Activated naive CD8-positive, alpha-beta T cell (primary cell): ENCODE measurements at regions not wholly inside any gene's neighbourhood (a gene's known extent, or its start where the extent isn't known, plus 50 kb on each side); places are given as distances from the start of the nearest gene placed in this dataset.
A peak's percentile ranks its signal among the peaks of the same experiment; 100 is the strongest.

ENCODE experiments used
- H3K27ac Mint-ChIP-seq: one replicate; pipeline ENCODE4 v1.8.0; 2021; ENCODE audit warnings: mixed read lengths
- H3K27me3 Mint-ChIP-seq: one replicate; pipeline ENCODE4 v1.8.0; 2021; ENCODE audit warnings: mixed read lengths
- H3K36me3 Mint-ChIP-seq: one replicate; pipeline ENCODE4 v1.8.0; 2021; ENCODE audit warnings: mixed read lengths
- H3K4me1 Mint-ChIP-seq: one replicate; pipeline ENCODE4 v1.8.0; 2021; ENCODE audit warnings: low read depth, mixed read lengths
- H3K4me3 Mint-ChIP-seq: one replicate; pipeline ENCODE4 v1.8.0; 2021; ENCODE audit warnings: mild to moderate bottlenecking, mixed read lengths
- H3K9me3 Mint-ChIP-seq: one replicate; pipeline ENCODE4 v1.8.0; 2021; ENCODE audit warnings: low read depth, mixed read lengths

DNA sequence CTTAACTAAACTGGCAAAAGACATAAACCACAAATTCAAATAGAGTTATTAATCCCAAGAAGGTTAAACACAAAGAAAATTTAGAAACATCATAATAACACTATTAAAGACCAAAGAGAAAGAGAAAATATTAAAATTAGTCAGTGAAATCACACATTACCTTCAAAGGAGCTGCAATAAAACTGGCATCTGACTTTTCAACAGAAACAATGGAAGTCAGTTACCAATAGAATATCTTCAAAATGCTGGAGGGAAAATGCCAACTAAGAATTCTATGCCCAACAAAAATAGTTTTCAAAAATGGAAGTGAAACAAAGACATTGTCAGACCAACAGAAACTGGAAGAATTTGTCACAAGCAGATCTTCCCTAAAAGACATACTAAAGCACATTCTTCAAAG is 68.7 kb upstream of the RNF7 start:
- H3K4me1 Mint-ChIP-seq: no peaks in the 10 kb centered on the region
- H3K36me3 Mint-ChIP-seq: peaks cover 8% of the 10 kb centered on the region
- peaks cover 9% of the 10 kb centered on the region for H3K9me3 Mint-ChIP-seq
- no peak overlapping the region for H3K27ac Mint-ChIP-seq
- H3K27me3 Mint-ChIP-seq: peaks cover 3% of the 10 kb centered on the region
- no peak overlapping the region for H3K4me3 Mint-ChIP-seq

DNA sequence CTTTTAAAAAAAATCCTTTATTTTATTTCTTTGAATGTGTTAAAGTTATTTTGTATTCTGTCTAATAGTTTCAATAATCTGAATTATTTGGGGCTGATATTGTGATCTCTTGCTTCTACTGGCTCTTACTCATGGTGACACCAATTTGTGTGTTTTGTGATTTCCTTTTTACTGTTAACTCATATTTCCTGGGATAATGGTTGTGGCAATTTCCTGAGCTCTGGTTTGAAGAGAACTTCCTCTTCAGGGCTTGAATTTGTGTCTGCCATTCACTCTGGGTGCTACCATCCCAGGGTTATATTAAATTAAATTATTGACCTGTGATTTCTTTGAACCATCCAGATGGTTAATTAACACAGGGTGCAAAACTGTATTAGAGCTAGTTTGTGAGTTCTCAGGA is 60.4 kb upstream of the RNF7 start:
- Mint-ChIP-seq H3K9me3 (no peaks in the 10 kb centered on the region), H3K36me3 (no peaks in the 10 kb centered on the region), H3K27ac (no peak overlapping the region), H3K4me3 (no peak overlapping the region), H3K4me1 (peaks cover 12% of the 10 kb centered on the region), H3K27me3 (no peaks in the 10 kb centered on the region)

DNA sequence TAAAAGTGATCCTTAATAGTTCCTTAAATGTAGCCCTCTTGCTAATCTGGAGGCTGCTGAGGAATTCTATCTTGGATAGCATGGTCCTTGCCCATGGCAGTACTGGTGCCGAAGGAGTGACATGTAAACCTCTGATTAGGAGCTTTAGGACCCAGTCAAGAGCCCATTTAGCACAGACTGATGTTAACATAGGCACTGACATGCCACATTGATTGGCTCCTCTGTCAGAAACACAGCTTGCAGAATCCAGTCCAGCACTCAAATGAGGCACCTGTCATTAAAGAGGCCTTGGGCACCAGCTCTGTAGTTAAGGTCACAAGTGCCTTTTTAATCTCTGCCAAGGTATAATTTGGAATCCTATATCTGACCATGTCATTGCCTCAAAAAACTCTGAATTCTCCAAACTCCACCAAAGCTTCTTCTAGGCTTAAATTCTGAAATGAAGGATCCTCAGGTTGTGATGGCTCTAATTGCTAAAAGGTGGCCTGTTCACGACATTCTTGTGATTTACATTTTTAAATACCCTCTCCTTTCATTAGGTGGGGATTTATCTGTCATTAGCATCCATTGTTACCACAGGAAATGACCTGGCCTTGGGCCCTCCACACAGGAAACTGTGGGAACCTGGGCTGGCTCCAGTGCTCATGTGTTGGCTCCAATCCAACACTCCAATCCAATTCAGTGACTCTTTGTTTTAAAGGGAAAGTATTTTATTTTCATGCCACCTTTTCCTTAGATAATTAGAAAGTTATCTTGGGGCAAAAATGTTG is 57.3 kb upstream of the RNF7 start:
- no peaks in the 10 kb centered on the region for H3K27me3 Mint-ChIP-seq
- H3K4me1 Mint-ChIP-seq: peaks cover 12% of the 10 kb centered on the region
- H3K36me3 Mint-ChIP-seq: no peaks in the 10 kb centered on the region
- no peak overlapping the region for H3K4me3 Mint-ChIP-seq
- no peak overlapping the region for H3K27ac Mint-ChIP-seq
- H3K9me3 Mint-ChIP-seq: no peaks in the 10 kb centered on the region

DNA sequence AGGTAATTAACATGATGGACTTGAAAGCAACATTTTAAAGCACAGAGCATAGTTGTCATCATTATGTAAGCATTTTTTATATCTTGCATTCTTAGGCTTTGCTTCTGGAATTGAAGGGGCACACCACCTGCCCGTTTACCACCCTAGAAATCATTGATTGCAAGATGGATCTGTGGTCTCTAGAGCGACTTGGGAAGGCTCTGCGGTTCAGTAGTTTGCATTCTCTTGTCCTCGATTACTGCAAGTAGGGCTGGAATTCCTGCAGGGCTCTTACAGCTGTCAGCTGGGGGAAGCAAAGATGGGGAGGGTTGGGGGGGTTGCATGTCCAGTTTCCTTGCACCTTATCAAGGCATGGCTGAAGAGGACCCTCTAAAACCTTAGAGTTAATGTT is 56.7 kb upstream of the RNF7 start:
- H3K27ac Mint-ChIP-seq: no peak overlapping the region
- H3K36me3 Mint-ChIP-seq: no peaks in the 10 kb centered on the region
- H3K27me3 Mint-ChIP-seq: no peaks in the 10 kb centered on the region
- H3K4me1 Mint-ChIP-seq: peaks cover 17% of the 10 kb centered on the region
- H3K9me3 Mint-ChIP-seq: no peaks in the 10 kb centered on the region
- H3K4me3 Mint-ChIP-seq: no peak overlapping the region

DNA sequence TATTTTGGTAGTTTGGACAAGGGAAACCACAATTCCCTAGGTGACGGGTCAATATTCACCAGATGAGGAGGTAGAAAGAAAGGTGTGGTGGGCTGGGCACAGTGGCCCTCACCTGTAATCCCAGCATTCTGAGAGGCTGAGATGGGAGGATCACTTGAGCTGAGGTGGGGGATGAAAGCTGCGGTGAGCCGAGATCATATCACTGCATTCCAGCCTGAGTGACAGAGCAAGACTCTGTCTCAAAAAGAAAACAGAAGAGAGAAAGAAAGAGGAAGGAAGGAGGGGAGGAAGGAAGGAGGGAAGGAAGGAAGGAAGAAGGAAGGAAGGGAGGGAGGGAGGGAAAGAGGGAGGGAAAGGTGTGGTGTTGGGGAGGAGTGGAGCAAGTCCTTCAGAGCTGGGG is 56.1 kb upstream of the RNF7 start:
- no peak overlapping the region for H3K27ac Mint-ChIP-seq
- no peaks in the 10 kb centered on the region for H3K9me3 Mint-ChIP-seq
- no peaks in the 10 kb centered on the region for H3K27me3 Mint-ChIP-seq
- H3K36me3 Mint-ChIP-seq: no peaks in the 10 kb centered on the region
- no peak overlapping the region for H3K4me3 Mint-ChIP-seq
- H3K4me1 Mint-ChIP-seq: peaks cover 23% of the 10 kb centered on the region

DNA sequence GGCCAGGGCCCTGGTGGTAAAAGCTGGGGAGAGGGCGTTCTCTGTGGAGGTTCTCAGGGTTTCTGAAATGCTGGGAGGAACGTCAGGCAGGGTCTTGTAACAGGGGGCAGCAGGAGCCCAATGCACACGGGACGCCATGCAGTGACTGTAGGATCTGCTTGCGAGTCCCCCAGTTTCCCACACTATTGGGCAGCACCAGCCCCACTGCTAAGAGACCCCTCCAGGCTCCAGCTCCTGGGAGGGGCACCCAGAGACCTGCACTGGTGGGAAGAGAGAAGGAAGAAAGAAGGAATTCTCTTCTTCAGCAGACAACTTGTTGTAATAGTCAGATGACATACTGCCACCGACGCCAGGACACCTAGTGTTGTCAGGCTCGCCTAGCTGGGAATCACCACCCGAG is 55.2 kb upstream of the RNF7 start:
- peaks cover 25% of the 10 kb centered on the region for H3K4me1 Mint-ChIP-seq
- no peak overlapping the region for H3K27ac Mint-ChIP-seq

DNA sequence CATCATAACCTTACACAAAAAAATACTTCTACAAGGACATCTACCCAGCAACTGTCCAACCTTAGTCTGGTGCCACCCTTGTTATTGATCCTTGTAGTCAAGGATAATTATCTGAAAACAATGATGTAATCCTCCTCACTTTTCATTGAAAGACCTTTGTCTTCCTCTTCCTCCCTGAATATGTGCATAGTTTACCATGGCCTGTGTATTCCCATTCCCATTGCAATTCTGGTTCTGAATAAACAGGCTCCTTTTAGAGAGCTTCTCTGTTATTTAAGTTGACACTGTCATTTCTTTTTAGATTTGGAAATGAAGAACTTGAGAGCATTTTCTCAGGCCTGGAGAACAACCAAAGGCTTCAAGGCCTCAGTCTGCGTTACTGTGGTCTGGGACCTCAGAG is 53.3 kb upstream of the RNF7 start:
- H3K36me3 Mint-ChIP-seq: no peaks in the 10 kb centered on the region
- H3K27ac Mint-ChIP-seq: no peak overlapping the region
- H3K27me3 Mint-ChIP-seq: no peaks in the 10 kb centered on the region
- H3K4me1 Mint-ChIP-seq: peaks cover 25% of the 10 kb centered on the region
- H3K4me3 Mint-ChIP-seq: no peak overlapping the region
- H3K9me3 Mint-ChIP-seq: no peaks in the 10 kb centered on the region

More for the DNA sequence above, 55.2 kb upstream of the RNF7 start:
- Mint-ChIP-seq H3K4me3 (no peak overlapping the region), H3K36me3 (no peaks in the 10 kb centered on the region), H3K27me3 (no peaks in the 10 kb centered on the region), H3K9me3 (no peaks in the 10 kb centered on the region)

DNA sequence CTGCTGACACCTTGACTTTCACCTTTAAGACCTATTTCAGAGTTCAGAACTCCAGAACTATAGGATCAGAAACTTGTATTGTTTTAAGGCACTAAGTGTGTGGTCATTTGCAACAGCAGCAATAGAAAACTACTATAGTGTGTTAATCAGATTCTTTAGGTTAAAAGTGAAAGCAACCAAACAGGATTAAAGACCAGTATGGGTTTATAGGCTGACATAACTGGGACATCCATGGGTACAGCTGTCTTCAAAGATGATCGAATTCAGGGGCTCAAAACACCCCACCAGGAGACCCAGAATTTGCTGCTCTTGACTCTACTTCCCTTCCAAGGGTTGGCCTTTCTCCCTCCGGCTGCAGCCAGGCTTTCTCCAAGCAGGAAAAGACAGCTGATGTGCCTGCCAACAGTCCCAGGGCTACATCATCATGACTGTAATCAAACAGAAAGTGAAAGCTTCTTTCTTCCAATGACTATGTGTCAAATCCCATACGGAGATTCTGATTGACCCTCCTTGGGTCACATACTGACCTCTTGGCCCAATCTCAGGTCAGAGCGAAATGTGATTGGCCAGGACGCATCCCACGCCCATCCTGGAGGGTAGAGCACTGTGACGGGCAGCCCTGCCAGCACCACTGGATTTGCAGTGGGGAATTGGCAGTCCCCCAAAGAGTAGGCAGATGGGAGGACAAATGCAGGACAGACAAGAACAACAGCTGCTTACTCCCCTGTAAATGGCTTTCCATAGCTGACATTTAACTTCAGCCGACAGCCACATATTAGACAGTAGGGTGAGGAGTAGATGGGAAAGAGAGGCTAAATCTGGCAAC is 51.4 kb upstream of the RNF7 start:
- Mint-ChIP-seq H3K4me3 (peak overlapping the region; percentile 82), H3K4me1 (peaks cover 19% of the 10 kb centered on the region), H3K27ac (no peak overlapping the region), H3K27me3 (no peaks in the 10 kb centered on the region), H3K9me3 (no peaks in the 10 kb centered on the region), H3K36me3 (no peaks in the 10 kb centered on the region)
